ENCODE measurements at regions not wholly inside any gene's neighbourhood (a gene's known extent, or its start where the extent isn't known, plus 50 kb on each side); places are given as distances from the start of the nearest gene placed in this dataset.

DNA sequence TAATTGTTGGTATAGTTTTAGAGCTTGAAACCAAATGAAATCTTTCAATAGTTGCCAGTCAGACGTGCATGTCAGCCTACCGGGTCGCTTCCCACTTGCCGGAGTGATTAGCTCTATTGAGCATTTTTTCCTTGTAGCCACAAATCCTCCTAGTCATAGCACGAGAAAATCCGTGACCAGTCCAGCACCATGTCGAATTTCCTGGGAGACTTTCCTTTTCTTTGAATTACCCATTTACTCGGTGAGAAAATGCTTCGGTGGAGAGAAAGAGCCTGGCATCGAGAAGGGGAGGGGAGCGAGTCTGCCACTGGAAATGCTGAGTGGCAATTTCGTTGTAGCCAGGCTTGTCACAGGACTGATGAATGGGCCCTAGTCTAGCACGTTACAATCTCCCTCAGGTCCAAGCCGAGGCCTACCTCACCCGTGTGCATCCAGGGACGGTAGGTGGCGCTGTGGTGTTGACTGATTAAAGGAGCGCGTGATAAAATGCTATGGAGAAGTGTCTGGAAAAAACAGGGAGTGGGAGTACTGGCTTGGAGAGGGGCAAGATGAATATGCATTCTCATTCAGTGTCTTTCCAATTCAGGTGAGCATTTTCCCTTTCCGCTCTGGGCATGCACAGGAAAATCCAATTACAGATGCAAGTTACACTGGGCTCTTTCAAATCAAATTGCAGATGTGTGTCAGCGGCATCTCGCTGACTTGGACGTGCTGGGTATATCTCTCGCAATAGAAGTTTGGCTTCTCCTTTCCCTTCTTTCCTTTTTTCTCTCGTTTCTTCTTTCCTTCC is 238.8 kb downstream of the EDEM1 start:
- peak; percentile 85 for DNase-seq
- Histone ChIP-seq H3K36me3 (no peaks in the 10 kb centered on the region), H3K4me3 (ENCODE audit: low read depth, low read length) (peak overlapping the region; percentile 16), H3K9me3 (ENCODE audit: severe bottlenecking) (no peaks in the 10 kb centered on the region), H3K27ac (no peak overlapping the region), H3K27me3 (ENCODE audit: insufficient read depth, low read depth, severe bottlenecking) (peaks cover 31% of the 10 kb centered on the region)
- TF ChIP-seq, protein P1, sequence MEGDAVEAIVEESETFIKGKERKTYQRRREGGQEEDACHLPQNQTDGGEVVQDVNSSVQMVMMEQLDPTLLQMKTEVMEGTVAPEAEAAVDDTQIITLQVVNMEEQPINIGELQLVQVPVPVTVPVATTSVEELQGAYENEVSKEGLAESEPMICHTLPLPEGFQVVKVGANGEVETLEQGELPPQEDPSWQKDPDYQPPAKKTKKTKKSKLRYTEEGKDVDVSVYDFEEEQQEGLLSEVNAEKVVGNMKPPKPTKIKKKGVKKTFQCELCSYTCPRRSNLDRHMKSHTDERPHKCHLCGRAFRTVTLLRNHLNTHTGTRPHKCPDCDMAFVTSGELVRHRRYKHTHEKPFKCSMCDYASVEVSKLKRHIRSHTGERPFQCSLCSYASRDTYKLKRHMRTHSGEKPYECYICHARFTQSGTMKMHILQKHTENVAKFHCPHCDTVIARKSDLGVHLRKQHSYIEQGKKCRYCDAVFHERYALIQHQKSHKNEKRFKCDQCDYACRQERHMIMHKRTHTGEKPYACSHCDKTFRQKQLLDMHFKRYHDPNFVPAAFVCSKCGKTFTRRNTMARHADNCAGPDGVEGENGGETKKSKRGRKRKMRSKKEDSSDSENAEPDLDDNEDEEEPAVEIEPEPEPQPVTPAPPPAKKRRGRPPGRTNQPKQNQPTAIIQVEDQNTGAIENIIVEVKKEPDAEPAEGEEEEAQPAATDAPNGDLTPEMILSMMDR (IDR thresholded peaks at IDR 0.05; ENCODE audit: low read depth, low read length), result peak; percentile 90

DNA sequence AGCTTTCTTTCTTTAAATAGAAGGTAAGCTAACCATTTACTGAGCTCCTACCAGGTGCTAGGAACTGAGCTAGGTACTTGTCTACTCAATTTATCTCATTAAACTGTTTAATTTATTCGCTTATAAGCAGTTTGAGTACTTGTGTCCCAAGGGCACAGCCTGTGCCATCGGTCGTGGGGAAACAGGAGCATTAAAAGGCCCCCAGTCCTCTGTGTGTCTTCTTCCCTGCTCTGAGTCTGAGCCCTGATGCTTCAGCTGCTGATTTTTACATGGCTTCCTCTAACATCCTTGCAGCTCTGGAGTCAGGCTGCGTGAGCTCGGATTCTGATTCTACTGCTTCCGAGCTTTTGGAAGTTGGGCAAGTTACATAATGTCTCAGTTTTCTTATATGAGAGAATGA is 239.5 kb downstream of the EDEM1 start:
- peaks cover 36% of the 10 kb centered on the region for H3K27me3 ChIP-seq (ENCODE audit: insufficient read depth, low read depth, severe bottlenecking)
- no peaks in the 10 kb centered on the region for H3K36me3 ChIP-seq
- H3K9me3 ChIP-seq (ENCODE audit: severe bottlenecking), result no peaks in the 10 kb centered on the region
- TF ChIP-seq, protein P1 (IDR thresholded peaks at IDR 0.05; ENCODE audit: low read depth, low read length), result no peak
- H3K4me3 ChIP-seq (ENCODE audit: low read depth, low read length), result no peak overlapping the region
- DNase-seq, result no peak
- no peak overlapping the region for H3K27ac ChIP-seq

DNA sequence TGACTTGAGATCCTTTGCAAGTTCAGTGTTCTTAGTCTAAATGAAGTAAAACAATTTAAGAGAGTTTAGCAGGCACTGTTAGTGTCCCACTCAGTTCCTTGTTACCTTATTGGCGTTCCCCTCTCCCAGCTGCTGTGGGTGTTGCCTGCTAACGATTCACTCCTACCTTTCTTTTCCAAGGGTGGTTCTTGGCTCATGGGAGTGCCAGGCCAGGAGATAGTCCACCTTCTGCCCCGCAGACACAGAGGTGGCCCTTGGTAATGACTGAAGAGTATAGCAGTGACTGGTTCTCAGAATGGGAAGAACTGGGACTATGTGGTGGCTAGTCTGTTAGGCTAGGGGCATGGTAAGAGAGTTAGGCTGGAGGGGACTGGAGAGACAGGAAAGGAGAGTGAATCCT is 240.4 kb downstream of the EDEM1 start:
- TF ChIP-seq, protein P1 (IDR thresholded peaks at IDR 0.05; ENCODE audit: low read depth, low read length), result no peak
- H3K36me3 ChIP-seq, result no peaks in the 10 kb centered on the region
- no peaks in the 10 kb centered on the region for H3K9me3 ChIP-seq (ENCODE audit: severe bottlenecking)
- DNase-seq, result no peak
- H3K4me3 ChIP-seq (ENCODE audit: low read depth, low read length), result no peak overlapping the region
- H3K27me3 ChIP-seq (ENCODE audit: insufficient read depth, low read depth, severe bottlenecking), result peaks cover 42% of the 10 kb centered on the region
- no peak overlapping the region for H3K27ac ChIP-seq

DNA sequence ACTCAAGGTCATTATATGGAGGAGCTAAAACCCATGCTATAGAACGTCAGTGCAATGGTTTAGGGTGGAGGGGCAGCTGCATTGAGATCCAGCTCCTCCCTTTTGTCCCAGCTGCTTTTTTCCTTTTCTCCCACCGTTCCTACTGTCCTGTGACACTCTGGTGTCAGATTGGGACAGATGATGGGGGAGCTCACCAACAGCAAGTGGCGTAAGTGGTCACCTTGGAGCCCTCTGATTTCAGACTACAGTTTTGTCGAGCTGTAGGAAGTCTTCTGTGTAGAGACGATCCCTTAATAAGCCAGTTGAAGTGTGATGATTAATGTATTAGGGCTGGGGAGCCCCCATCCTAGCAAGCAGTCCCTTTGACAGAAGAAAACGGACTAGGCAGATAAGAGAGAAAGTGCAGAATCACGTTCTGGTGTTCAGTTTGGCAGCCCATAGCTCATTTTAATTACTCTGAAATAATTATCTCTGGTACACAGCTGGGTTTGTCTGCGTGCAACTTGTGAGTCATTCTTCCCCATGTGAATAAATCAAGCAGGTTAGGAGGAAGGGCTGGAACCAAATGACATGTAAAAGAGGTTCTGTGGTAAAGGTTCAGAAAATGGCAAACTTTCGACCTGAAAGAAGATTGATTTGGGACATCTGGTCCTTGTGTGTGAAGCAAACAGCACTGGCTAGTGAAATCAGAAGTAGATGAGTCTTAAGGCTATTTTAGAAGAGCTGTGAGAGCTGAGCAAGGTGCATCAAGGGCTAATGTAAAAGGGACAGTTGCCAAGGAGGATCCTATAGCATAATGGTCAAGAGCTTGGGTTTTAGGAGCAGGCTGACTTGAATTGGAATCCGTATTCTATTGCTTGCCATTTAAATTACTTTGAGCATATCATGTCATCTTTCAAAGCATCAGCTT is 241.4 kb downstream of the EDEM1 start:
- no peak overlapping the region for H3K27ac ChIP-seq
- no peak overlapping the region for H3K4me3 ChIP-seq (ENCODE audit: low read depth, low read length)
- DNase-seq, result no peak
- TF ChIP-seq, protein P1 (IDR thresholded peaks at IDR 0.05; ENCODE audit: low read depth, low read length), result no peak
- peaks cover 42% of the 10 kb centered on the region for H3K27me3 ChIP-seq (ENCODE audit: insufficient read depth, low read depth, severe bottlenecking)
- no peaks in the 10 kb centered on the region for H3K36me3 ChIP-seq
- H3K9me3 ChIP-seq (ENCODE audit: severe bottlenecking), result no peaks in the 10 kb centered on the region

DNA sequence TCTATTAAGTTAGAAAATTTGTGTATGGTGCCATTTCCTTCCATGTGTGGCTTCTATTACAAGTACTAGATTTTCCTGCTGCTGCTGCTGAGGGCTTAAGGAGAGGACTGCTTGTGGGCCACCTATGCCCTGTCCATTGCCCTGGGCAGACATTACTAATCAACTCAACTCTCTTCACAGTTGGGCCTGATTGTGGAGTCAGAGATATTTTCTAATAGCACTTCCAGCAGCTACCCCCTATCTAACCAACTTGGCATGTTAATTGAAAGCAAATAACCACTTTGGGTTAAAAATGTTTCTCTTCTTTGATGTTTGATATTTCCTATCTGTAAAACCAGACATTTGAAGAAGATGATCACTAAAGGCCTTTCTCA is 242.0 kb downstream of the EDEM1 start:
- DNase-seq, result no peak
- H3K4me3 ChIP-seq (ENCODE audit: low read depth, low read length), result no peak overlapping the region
- H3K27ac ChIP-seq, result no peak overlapping the region
- H3K36me3 ChIP-seq, result no peaks in the 10 kb centered on the region
- peaks cover 47% of the 10 kb centered on the region for H3K27me3 ChIP-seq (ENCODE audit: insufficient read depth, low read depth, severe bottlenecking)
- no peaks in the 10 kb centered on the region for H3K9me3 ChIP-seq (ENCODE audit: severe bottlenecking)
- TF ChIP-seq, protein P1 (IDR thresholded peaks at IDR 0.05; ENCODE audit: low read depth, low read length), result no peak

Data from WERI-Rb-1 (cell line).